HG03159 (cell line): ENCODE measurements at regions not wholly inside any gene's neighbourhood (a gene's known extent, or its start where the extent isn't known, plus 50 kb on each side); places are given as distances from the start of the nearest gene placed in this dataset.

ENCODE experiments used
- ATAC-seq: cut with Tn5 transposase; IDR thresholded peaks from one replicate; pipeline ENCODE4 v1.9.1; 2021; ENCODE audit warnings: mild to moderate bottlenecking, moderate library complexity; ENCODE audit not compliant: unreplicated experiment

DNA sequence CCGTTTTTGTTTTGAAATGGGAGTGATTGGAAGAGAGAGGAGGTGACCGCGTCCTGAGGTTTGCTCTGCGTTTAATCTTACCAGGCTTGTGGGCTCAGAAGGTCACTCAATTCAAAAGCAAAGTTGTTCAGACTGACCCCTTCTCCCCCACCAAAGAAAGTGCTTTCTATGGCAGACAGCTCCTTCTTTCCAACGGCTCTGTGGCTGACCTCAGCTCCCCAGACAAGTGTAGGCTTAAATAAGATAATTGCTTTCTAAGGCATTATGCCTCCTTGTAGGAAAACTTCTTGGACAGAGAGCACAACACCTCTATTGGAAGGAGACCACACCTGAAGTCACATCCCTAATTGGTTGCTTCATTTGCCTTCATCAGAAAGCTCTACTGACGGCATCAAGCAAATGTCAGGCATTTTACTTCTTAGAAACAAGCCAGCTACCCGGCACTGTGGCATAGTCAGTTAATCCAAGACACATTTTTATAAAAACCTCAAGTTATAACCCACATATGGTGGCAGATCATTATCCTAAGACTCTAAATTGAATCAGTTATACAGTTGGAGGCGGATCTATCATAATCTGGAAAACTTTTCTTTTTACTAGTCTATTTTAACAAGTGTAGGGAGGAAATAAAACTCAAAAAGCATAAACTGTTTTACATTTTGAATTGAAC is 94.9 kb downstream of the TMEM174 start:
- no peak for ATAC-seq

DNA sequence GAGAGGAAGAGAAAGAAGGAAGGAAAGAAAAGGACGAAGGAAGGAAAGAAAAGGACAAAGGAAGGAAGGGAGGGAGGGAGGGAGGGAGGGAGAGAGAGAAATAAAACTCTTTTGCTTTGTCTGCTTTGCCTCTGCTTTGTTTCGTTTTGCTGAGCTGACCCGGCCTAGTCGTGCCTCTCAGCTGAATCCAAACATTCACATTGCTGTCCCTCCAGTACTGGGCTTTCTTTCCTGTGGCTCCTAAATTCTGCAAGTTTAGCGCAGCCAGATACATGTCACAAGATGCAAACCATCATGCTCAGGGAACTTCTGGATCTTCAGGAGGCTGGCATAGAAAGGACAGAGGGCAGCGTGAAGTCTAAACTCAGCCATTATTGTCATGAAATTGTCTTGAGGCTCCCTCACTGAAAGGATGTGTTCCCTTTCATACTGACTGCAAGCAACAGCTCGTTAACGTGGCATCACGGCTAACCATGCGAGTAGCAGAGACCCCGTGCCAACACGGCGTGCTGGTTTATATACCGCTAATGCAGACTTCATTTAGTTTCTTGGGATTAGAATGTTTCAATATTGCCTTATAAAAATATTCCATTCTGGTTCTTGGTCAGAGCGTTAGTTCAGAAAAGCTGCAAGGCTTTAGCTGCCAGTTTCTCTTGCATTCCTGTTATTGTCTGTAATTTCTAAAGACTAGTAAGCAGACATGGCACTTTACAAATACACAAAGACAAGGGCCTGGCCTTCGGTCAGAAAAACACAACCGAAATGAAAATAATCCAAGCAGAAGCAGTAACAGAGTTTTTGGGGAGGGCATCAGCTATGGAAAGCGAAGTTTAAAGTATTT is 94.2 kb downstream of the TMEM174 start:
- no peak for ATAC-seq

DNA sequence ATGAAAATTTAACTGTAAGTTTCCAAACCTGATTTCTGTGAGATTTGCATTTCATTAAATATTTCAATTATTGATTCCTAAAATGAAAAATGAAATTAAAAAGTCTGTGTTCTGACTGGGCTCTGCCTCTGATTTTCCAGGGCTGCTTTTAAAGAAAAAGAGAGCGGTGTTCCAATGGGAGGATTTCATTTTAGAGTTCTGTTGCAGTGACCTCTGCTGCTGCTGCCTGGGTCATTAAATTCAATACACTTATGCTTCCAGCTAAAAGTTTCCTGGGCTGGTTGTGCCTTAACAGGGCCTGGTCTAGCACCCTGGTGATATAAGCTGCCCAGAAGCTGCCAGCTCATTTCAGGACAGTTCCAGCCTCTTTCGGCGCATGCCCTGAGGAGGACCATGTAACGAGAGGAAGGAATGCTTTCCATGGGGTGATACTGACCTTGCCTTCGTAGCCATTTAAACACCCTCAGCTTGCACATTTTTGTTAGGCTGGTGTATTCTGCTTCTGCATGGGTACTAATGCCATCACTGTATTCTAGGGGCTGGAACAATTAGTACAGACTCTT is 93.3 kb downstream of the TMEM174 start:
- no peak for ATAC-seq

GRCh38 chr5:73265641-73266040 is 92.6 kb downstream of the TMEM174 start:
- no peak for ATAC-seq

GRCh38 chr5:73264631-73265030 is 91.6 kb downstream of the TMEM174 start:
- no peak for ATAC-seq

DNA sequence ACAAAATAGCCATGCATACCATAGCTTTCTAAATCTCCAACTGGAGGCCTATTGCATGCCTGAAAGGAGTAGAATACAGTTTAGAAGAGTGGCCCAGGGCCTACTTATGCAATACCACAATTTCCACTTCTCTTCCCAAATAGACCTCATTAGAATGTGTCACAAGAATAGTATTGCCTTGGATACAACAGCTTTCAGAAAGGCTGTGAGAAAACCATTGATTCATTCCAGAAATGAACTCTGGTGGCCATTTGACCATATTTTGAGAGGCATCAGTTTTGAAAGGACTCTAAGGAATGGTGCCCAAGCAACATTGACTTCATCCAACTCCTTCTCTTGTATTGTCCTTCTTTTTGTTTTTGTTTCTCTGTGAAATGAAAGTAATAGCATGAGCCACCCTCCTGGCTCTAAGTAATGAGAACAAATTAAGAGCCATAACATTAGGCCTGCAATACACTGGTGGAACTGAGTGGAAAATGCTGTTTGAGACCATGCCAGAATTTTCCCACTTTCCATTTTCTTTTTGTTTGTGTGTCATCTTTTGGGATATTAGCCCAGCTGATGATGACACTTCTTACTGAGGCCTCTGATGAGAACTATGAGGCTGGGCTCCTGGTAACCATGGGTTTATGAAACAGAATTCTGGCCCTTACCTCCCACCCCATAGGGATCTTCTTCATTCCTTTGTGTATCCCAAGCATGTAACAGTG is 90.2 kb downstream of the TMEM174 start:
- ATAC-seq: no peak

DNA sequence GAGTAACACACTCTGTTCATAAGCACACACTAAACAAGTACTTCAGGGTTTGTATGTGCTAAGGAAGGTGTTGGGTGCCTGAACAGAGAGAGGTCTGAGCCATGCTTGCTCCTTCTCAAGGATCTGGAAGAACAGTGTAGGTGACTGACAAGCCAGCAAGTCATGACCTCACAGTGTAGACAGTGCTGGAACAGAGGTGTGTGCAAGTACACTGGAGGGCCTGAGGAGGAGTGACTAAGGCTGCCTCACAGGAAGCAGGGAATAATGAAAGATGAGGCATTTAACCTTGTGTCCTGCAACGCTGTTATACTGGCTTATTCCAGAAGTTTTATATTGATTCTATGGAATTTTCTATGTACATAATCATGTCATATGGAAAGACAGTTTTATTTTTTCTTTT is 83.9 kb downstream of the TMEM174 start:
- no peak for ATAC-seq

GRCh38 chr5:73256462-73256861 is 83.5 kb downstream of the TMEM174 start:
- ATAC-seq: no peak

DNA sequence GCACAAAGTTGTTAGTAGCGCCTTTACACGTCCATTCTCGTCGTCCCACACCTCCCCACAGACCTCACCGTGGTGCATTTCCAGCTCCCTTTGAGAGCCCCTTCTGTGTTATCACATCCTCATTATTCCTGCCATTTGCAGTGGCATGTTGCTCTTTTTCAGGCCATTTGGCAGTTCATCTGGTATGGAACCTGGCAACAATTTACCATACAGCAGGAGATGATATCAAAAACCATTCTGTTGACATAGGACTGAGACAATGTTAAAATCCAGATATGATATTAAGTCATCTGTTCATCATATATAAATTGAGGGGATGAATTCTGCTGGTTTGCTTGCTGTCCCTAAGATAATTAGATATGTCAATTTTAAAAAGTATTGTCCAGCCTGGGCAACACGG is 83.0 kb downstream of the TMEM174 start:
- no peak for ATAC-seq

DNA sequence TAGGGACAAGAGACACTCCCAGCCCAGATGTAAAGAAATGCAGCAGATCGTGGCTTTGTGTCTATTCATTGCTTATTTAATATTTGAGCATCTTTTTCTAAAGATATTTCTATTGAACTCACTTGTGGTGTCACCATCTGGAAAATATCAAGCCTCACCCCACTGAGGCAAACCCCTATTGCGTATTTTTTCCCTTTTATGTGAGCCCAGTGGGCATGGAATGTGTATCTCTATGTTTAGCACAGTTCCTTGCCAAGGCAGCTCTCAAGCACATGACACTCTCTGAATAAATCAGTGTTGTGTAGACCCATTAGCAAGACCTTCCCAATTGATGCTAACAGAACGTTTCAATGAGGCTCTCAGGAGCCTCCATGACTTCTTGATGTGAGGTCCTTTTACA is 81.6 kb downstream of the TMEM174 start:
- no peak for ATAC-seq

DNA sequence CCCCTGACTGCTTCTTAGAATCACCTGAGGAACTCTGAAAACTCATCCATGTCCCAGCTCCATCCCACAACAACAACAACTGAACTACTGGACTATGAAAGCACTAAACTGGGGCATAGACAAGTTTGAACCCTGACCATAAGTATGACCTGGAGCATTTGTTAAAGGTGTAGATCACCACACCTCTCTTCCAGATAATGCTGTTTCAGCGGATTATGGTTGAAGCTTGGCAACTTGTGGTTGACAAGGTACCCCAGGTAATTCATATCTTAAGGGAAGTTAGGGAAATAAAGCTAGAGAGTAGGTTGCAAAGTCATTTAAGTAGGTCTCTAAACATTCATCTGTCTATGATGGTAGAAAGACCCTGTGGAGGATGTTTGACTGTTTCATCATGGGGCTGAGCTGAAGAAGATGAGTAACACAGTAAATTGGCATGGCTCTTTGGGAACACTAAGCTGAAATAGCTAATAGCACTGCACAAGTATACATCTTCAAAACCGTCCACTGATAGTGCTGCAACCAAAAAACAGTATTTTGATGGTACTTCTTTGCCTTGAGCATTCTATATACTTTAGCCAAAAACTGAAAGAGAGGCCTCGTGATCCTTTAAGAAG is 80.2 kb downstream of the TMEM174 start:
- ATAC-seq: no peak

DNA sequence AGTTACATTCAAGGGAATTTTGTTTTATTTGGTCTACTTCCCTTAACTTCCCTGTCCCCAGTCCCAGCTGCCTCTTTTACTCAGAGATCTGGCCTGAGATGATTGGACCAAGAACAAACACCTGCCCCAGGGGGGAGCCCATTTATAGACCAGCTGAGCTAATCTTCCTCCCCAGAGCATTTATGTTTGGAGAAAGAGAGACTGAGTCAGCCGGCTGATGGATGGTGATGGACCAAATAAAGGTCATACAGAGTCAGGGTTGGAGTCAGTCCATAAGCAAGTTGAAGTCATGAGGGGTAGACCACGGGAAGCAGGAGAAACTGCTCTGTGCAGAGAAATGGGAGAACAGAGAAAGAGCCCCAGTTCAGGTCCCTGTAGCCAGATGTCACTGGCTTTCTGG is 77.7 kb downstream of the TMEM174 start:
- ATAC-seq: no peak

- ATAC-seq: no peak
Observed at GRCh38 chr5:73242735-73243134, 69.7 kb downstream of the TMEM174 start.

- no peak for ATAC-seq
Observed at GRCh38 chr5:73238873-73239272, 65.9 kb downstream of the TMEM174 start.

- no peak for ATAC-seq
Observed at GRCh38 chr5:73236541-73237128, 63.6 kb downstream of the TMEM174 start.

- ATAC-seq: no peak
Observed at GRCh38 chr5:73234204-73234555, 61.2 kb downstream of the TMEM174 start.

DNA sequence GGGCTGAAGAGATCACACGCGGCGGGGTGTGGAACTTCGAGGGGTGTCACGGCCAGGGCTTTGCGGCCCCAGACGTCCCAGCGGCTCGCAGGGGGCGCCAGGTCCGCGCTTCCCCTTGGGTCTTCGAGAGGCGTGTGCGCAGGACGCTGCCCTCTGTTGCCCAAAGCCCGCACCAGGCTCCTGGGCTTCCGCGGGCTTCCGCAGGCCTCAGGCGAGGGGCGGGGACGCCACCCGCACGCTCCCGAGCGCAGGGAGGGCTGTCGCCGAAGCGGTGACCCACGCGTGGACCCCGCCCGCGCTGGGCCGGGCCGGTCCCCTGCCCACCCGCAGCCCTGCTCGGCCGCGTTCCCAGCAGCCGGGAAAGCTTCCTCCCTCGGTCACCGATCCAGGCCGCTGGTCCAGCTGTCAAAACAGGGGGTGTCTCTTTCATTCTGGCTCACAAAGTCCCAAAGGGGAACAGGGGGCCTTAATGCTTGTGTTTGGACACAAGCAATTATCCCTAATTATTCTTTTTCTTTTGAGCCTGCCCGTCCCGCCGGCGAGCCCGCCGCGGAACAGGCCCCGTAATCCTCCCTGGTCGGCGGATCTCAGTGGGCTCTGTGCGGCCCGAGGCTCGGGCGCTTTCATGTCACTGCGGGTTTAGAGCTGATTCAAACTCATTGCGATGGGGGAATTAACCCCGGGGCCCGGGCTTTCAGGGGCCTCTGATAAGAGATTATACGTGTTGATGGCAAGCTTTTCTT is 60.6 kb downstream of the TMEM174 start:
- ATAC-seq: no peak

- ATAC-seq: no peak
Observed at GRCh38 chr5:73233053-73233460, 60.1 kb downstream of the TMEM174 start.

DNA sequence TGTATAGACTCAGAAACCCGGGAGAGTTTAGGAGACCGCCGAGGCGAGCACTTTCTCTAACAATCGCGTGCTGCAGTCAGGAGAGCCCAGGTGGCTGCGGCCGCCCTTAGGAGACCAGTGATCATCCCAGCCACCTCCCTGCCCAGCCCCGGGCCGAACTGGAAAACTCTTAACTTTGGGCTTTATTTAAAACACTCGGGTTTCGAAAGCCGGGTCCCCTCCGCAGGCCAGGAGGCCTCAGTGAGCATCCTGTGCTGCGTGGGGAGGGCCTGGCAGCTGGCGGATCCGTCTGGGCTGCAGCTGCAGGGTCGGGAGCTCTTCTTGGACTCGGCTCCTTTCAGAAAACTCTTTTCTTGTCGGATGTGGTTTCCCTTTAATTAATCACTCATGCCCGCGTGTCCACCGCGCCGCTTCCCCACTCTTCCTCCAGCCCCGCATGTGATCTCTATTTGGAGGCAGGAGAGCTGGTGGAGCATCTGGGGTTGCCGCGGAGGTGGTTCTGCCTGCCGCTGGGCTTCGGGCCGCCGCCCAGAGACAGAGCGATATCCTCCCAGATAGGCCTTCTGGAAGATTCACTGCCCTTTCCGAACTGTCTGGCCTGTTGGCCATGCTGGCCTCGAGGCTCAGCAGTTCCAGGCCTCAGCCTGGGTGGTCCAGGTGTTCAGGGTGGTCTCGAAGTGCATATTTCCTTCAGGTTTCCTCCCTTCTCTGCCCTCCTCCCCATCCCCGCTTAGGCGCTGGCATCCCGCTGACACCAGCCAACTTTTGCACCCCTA is 59.5 kb downstream of the TMEM174 start:
- no peak for ATAC-seq
